ENCODE measurements at regions not wholly inside any gene's neighbourhood (a gene's known extent, or its start where the extent isn't known, plus 50 kb on each side); places are given as distances from the start of the nearest gene placed in this dataset.

GRCh38 chr2:10514743-10515142, 66.6 kb upstream of the ODC1 start:
- Histone ChIP-seq H3K9me3 (peaks cover 0 to 23% of the 10 kb centered on the region in 2 donors), H3K4me3 (no peak overlapping the region), H3K4me1 (no peaks in the 10 kb centered on the region), H3K27ac (no peak overlapping the region), H3K27me3 (no peaks in the 10 kb centered on the region), H3K36me3 (no peaks in the 10 kb centered on the region)
- intact Hi-C loops (cut with DNase I) = no loop called here
- TF ChIP-seq, protein P1, sequence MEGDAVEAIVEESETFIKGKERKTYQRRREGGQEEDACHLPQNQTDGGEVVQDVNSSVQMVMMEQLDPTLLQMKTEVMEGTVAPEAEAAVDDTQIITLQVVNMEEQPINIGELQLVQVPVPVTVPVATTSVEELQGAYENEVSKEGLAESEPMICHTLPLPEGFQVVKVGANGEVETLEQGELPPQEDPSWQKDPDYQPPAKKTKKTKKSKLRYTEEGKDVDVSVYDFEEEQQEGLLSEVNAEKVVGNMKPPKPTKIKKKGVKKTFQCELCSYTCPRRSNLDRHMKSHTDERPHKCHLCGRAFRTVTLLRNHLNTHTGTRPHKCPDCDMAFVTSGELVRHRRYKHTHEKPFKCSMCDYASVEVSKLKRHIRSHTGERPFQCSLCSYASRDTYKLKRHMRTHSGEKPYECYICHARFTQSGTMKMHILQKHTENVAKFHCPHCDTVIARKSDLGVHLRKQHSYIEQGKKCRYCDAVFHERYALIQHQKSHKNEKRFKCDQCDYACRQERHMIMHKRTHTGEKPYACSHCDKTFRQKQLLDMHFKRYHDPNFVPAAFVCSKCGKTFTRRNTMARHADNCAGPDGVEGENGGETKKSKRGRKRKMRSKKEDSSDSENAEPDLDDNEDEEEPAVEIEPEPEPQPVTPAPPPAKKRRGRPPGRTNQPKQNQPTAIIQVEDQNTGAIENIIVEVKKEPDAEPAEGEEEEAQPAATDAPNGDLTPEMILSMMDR (IDR thresholded peaks at IDR 0.05) = no peak
- peak in 1 of 2 donors; percentile 33 for DNase-seq (ENCODE audit: low spot score in 2 of 2)

GRCh38 chr2:10514273-10514672, 66.1 kb upstream of the ODC1 start:
- Histone ChIP-seq H3K27ac (no peak overlapping the region), H3K36me3 (no peaks in the 10 kb centered on the region), H3K27me3 (no peaks in the 10 kb centered on the region), H3K4me1 (no peaks in the 10 kb centered on the region), H3K9me3 (peaks cover 0 to 23% of the 10 kb centered on the region in 2 donors), H3K4me3 (no peak overlapping the region)
- TF ChIP-seq, protein P1 (IDR thresholded peaks at IDR 0.05) = no peak
- peak in 1 of 2 donors; percentile 7 for DNase-seq (ENCODE audit: low spot score in 2 of 2)
- intact Hi-C loops (cut with DNase I) = no loop called here

DNA sequence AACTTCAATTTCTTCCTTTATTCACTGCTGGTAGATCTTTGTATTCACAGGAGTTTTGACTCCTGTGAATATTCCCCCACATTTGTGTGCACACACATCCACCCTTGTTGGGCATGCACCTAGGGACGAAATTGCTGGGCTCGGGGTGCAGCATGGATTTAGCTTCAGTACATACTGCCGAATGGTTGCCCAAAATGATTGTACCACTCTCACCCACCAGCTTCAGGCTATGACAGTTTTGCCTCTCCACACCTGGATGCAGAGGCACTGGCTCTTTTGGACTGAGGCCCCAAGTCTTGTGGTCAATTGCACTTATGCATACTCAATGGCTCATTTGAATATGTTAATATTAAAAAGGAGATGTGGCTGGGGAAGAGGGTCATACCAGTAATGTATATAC, 65.1 kb upstream of the ODC1 start:
- intact Hi-C loops (cut with DNase I) = no loop called here
- H3K4me3 ChIP-seq = no peak overlapping the region
- TF ChIP-seq, protein P1 (IDR thresholded peaks at IDR 0.05) = no peak
- DNase-seq (ENCODE audit: low spot score in 2 of 2) = no peak
- no peaks in the 10 kb centered on the region for H3K27me3 ChIP-seq
- H3K27ac ChIP-seq = no peak overlapping the region
- no peaks in the 10 kb centered on the region for H3K36me3 ChIP-seq
- H3K4me1 ChIP-seq = no peaks in the 10 kb centered on the region
- H3K9me3 ChIP-seq = peaks cover 0 to 23% of the 10 kb centered on the region in 2 donors

DNA sequence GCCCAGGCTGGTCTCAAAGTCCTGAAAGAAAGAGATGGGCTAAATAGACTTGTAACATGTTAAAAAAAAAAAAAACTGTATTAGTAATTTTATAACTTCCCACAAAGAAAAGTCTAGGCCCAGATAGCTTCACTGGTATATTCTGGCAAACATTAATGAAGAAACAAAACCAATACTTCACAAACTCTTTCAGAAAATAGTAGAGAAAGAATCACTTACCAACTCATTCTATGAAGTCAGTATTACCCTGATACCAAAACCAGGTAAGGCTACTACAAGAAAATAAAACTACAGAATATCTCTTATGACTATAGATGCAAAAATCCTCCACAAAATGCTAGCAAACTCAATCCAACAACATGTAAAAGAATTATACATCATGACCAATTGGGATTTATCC, 59.9 kb upstream of the ODC1 start:
- Histone ChIP-seq H3K9me3 (no peaks in the 10 kb centered on the region), H3K27ac (no peak overlapping the region), H3K4me1 (no peaks in the 10 kb centered on the region), H3K36me3 (no peaks in the 10 kb centered on the region), H3K4me3 (no peak overlapping the region), H3K27me3 (no peaks in the 10 kb centered on the region)
- TF ChIP-seq, protein P1 (IDR thresholded peaks at IDR 0.05) = no peak
- DNase-seq (ENCODE audit: low spot score in 2 of 2) = no peak
- intact Hi-C loops (cut with DNase I) = no loop called here

DNA sequence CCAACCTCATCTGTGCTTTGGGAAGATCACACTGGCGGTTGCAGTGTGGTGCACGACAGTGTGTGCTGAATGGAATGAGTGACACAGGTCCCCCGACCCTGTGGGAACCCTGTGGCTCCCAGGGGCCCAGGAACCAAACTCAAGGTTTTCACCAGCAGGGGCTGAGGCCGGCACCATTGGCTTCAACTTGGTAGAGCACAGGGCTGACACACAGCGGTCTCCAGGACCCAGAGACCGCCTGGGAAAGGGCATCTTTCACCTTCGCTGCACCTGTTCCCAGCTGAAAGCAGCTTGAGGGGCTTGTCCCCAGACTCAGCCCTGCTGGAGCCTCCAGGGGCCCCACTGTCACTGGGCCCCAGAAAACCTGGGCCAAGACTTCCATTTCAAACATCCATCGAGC, 59.0 kb upstream of the ODC1 start:
- H3K9me3 ChIP-seq = no peaks in the 10 kb centered on the region
- no peak for DNase-seq (ENCODE audit: low spot score in 2 of 2)
- TF ChIP-seq, protein P1 (IDR thresholded peaks at IDR 0.05) = no peak
- H3K27me3 ChIP-seq = no peaks in the 10 kb centered on the region
- no peak overlapping the region for H3K4me3 ChIP-seq
- H3K4me1 ChIP-seq = no peaks in the 10 kb centered on the region
- H3K36me3 ChIP-seq = no peaks in the 10 kb centered on the region
- no peak overlapping the region for H3K27ac ChIP-seq
- intact Hi-C loops (cut with DNase I) = no loop called here
